Rectal smooth muscle tissue (tissue), 1 donor: ENCODE measurements at regions not wholly inside any gene's neighbourhood (a gene's known extent, or its start where the extent isn't known, plus 50 kb on each side); places are given as distances from the start of the nearest gene placed in this dataset.

ENCODE experiments used
- H3K27ac ChIP-seq: one replicate; pipeline ENCODE4 v1.7.0; 2013; ENCODE audit warnings: low read depth, low read length, inconsistent platforms
- H3K27me3 ChIP-seq: one replicate; pipeline ENCODE4 v1.7.0; 2013; ENCODE audit warnings: low read length; ENCODE audit not compliant: control insufficient read depth, insufficient read depth
- H3K36me3 ChIP-seq: one replicate; pipeline ENCODE4 v1.7.0; 2013; ENCODE audit warnings: low read length; ENCODE audit not compliant: control insufficient read depth, insufficient read depth
- H3K4me1 ChIP-seq: one replicate; pipeline ENCODE4 v1.7.0; 2013; ENCODE audit warnings: low read length; ENCODE audit not compliant: control insufficient read depth, insufficient read depth
- H3K4me3 ChIP-seq: one replicate; pipeline ENCODE4 v1.7.0; 2013; ENCODE audit warnings: low read length
- H3K9ac ChIP-seq: one replicate; pipeline ENCODE4 v1.7.0; 2013; ENCODE audit warnings: low read length

DNA sequence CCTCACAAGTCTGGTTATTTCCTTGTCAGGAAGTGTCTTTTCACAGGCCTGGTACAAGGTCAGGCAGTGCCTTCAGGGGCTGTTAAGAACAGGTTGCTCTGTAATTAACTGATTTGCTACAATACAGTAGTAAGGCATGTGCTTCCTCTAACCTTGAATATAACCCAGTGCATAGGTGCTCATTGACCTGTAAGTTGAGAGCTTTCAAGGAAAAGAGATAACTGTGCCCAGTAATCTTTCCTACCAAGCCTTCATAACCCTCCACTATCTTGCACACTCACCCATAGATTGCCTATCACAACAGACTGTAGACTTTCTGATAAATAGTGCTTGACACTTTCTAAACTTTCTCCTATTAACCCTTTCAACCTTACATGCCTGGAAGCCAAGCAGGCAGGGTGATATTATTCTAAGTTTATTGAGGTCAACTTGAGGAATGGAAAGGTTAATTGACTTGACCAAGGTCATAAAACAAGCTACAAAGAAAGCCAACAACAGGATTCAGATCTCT, 148.1 kb downstream of the PPARGC1A start:
- no peaks in the 10 kb centered on the region for H3K36me3 ChIP-seq
- no peak overlapping the region for H3K9ac ChIP-seq
- no peak overlapping the region for H3K27ac ChIP-seq
- no peak overlapping the region for H3K4me3 ChIP-seq
- H3K27me3 ChIP-seq, result no peaks in the 10 kb centered on the region
- no peaks in the 10 kb centered on the region for H3K4me1 ChIP-seq

DNA sequence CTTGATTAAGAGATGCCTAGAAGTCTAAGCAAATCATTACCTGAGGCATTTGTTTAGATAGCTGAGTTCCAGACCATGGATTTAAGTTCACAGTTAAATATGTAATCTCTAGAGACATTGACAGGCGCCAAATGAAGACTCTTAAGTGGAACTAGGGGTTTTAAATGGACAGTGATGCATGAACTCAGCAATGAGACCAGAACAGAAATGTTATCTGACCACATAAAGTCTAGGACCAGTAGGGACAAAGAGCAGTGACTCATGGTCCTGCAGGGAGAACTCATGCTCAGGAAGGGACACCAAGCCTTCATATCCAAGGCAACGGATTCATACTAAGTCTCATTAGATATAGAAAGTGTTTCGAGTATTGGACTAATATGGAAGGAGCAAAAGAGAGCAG, 152.3 kb downstream of the PPARGC1A start:
- Histone ChIP-seq H3K4me1 (no peaks in the 10 kb centered on the region), H3K9ac (no peak overlapping the region), H3K36me3 (no peaks in the 10 kb centered on the region), H3K27me3 (no peaks in the 10 kb centered on the region), H3K4me3 (no peak overlapping the region), H3K27ac (no peak overlapping the region)

DNA sequence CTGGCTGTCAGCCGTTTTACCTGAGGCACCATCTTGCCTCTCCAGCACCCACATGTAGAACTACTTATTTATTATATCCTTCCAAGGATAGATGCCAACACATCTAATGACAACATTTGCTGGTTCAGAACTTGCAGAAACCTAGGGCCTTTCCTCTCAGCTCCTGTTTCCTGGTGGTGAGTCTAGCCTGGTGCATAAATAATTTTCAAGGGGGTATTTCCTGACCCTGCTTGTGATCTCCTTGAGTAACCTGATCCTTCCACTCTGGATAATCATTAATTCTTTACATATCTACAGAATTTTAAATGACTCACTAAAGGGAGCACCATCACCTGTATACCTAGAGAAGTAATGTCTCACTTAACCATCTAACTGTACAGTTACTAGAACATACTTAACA, 153.4 kb downstream of the PPARGC1A start:
- Histone ChIP-seq H3K27ac (no peak overlapping the region), H3K36me3 (no peaks in the 10 kb centered on the region), H3K4me1 (no peaks in the 10 kb centered on the region), H3K9ac (no peak overlapping the region), H3K27me3 (no peaks in the 10 kb centered on the region), H3K4me3 (no peak overlapping the region)

DNA sequence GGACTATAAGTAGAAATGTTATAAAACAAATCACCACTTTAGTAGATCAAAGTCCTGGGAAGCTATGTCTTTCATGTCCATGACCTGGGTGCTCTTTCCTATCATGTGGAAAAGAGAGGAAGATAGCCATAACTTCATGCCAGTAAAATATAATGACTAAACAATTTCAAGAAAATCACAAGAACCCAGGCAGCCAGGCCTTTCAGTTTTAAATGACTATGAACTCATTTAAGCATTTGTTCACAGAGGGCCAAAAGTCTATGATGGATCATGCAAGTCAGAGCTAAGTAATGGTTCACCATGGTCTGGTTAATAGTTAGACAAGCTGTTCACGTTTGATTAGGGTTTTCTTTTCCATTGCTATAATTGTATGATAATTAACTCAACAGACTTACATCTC, 155.8 kb downstream of the PPARGC1A start:
- Histone ChIP-seq H3K4me1 (no peaks in the 10 kb centered on the region), H3K36me3 (no peaks in the 10 kb centered on the region), H3K9ac (no peak overlapping the region), H3K27me3 (no peaks in the 10 kb centered on the region), H3K4me3 (no peak overlapping the region), H3K27ac (no peak overlapping the region)

DNA sequence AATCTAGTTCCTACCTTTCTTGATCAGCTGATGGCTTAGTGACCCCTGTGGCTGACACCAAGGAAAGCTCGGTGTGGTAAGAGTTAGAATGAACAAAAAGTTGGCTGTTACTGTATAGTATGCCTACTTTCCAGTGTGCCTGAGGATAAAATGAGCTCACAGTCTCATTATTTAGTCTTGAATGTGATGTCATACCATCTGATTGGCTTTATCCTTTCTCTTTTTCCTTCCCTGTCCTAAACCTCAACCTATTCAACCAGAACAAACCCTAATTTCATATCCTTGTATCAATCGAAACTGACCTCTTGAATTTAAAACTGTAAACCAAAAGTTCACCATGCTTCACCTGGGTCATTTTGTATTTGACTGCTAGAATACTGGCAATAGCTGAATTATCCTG, 156.4 kb downstream of the PPARGC1A start:
- H3K27ac ChIP-seq, result no peak overlapping the region
- H3K27me3 ChIP-seq, result no peaks in the 10 kb centered on the region

DNA sequence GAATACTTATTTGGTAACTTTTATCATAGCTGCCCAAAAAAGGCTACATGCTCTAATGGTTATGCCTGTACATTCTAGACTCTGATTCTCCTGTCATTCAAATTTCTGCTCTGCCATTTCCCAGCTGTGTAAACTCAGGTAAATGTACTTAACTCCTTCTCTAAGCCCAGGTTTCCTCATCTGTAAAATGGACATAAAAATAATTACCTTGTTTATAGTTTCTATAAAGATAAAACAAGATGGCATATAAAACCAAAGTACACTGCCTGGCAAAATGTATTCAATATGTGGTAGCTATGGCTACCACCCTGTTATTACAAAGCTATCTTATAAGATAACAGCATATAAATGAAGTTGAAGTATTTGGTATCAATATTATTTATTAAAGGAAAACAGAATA, 158.8 kb downstream of the PPARGC1A start:
- Histone ChIP-seq H3K4me1 (no peaks in the 10 kb centered on the region), H3K4me3 (no peak overlapping the region), H3K27ac (no peak overlapping the region), H3K36me3 (no peaks in the 10 kb centered on the region), H3K27me3 (no peaks in the 10 kb centered on the region), H3K9ac (no peak overlapping the region)

More for the DNA sequence above, 156.4 kb downstream of the PPARGC1A start:
- Histone ChIP-seq H3K9ac (no peak overlapping the region), H3K36me3 (no peaks in the 10 kb centered on the region), H3K4me1 (no peaks in the 10 kb centered on the region), H3K4me3 (no peak overlapping the region)

DNA sequence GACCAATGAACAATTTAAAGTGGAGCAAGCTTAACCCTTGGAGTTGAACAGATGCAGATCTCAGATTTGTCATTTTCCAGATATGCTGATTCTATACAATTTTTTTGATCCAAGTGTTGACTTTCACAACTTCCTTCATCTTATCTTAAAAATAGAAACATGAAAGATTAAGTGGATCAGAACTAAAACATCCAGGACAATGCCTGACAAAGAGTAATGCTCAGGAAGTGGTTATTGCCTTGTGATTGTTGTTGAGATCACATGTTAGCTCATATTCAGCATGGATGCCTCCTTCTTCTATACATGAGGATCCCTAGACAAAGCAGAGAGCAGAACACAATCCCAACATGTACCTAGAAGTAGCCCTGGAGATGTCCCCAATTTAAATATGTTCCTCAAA, 160.9 kb downstream of the PPARGC1A start:
- Histone ChIP-seq H3K27me3 (no peaks in the 10 kb centered on the region), H3K9ac (no peak overlapping the region), H3K36me3 (no peaks in the 10 kb centered on the region), H3K4me3 (no peak overlapping the region), H3K4me1 (no peaks in the 10 kb centered on the region), H3K27ac (no peak overlapping the region)

DNA sequence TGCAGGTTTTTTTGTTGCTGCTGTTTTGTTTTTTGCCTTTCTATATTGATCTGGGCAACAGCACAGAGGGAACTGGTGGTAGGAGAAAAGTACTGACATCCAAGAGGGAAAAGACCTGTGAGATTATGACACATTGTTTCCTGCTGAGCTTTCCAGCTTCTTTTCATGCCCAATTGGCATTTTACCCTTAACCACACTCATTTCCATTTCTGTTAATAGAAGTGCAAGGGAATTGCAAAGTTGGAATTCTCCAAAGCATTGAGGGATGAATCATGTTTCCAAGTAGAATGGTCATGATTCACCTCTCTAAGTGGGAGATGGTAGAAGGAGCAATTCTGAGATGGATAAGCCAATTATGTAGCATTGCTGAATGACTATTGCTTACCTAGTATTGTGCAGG, 161.5 kb downstream of the PPARGC1A start:
- Histone ChIP-seq H3K9ac (no peak overlapping the region), H3K4me1 (no peaks in the 10 kb centered on the region), H3K27me3 (no peaks in the 10 kb centered on the region), H3K4me3 (no peak overlapping the region), H3K36me3 (no peaks in the 10 kb centered on the region), H3K27ac (no peak overlapping the region)

DNA sequence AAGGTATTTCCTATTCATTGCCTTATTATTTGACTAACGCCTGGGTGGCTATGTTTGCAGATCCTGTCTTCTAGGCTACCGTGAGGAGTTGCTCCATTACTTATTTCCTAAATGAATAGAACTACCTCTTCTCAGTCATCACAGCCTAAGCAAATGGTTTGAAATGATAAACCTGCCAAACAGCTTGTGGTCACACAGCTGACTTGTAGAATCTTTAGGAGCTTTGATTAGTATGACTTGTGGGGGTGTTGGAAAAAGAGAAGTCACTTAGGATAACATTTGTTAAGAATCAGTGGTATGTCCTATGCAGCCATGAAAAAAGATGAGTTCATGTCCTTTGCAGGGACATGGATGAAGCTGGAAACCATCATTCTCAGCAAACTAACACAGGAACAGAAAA, 169.3 kb downstream of the PPARGC1A start:
- H3K9ac ChIP-seq, result no peak overlapping the region
- no peaks in the 10 kb centered on the region for H3K27me3 ChIP-seq
- no peak overlapping the region for H3K27ac ChIP-seq
- no peak overlapping the region for H3K4me3 ChIP-seq
- no peaks in the 10 kb centered on the region for H3K4me1 ChIP-seq
- H3K36me3 ChIP-seq, result no peaks in the 10 kb centered on the region

DNA sequence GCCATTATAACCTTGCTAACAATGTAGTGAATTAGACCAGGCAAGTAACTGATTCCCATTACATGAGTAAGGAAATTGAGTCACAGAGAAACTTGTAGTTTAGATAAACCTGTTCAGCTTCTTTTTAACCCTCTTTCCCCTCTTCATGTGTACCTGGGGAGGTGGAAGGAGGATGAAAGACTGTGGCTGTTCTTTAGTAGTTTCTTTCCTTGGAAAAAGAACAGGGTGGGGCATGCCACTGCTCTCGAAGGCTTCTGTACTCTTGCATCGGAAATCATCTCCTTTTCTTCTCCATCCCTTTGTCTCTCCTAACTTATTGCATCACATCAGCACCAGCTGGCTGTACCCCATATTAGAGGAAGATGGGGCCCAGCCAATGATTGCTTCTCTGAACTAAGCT, 171.4 kb downstream of the PPARGC1A start:
- Histone ChIP-seq H3K4me1 (no peaks in the 10 kb centered on the region), H3K36me3 (no peaks in the 10 kb centered on the region), H3K27ac (no peak overlapping the region), H3K9ac (no peak overlapping the region), H3K4me3 (peak overlapping the region; percentile 36), H3K27me3 (no peaks in the 10 kb centered on the region)

DNA sequence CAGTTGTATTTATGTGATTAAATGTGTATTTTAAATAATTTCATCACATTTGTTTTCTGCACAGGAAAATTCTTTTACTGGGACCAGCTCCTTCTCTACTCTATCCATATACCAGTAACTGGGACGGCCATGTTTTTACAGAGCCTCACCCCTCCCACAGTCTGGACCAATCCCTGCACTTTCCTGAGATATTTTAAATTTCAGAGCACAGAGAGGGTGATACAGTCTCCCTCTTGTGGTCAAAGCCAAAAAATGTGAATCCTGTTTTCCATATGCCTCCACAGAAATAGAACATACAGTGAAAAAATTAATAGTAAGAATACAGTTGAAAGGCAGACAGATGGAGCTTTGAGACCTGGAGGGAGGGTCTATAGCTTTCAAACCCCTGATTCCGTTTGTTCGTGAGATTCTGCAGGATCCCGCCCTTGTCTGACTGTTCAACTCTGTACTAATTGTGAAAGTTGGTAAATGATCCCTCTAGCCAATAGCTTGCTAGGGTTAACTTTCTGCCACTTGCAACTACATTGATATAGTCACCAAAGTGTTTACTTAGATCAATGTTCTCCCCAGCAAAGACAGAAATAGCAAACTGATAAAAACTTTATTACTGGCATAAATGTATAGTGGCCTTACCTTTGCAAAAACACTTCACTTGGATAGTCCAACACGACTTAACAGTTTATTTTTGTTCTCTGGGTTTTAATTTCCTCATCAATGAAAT, 172.2 kb downstream of the PPARGC1A start:
- no peak overlapping the region for H3K27ac ChIP-seq
- no peak overlapping the region for H3K4me3 ChIP-seq
- no peak overlapping the region for H3K9ac ChIP-seq
- H3K27me3 ChIP-seq, result no peaks in the 10 kb centered on the region
- no peaks in the 10 kb centered on the region for H3K4me1 ChIP-seq
- no peaks in the 10 kb centered on the region for H3K36me3 ChIP-seq

DNA sequence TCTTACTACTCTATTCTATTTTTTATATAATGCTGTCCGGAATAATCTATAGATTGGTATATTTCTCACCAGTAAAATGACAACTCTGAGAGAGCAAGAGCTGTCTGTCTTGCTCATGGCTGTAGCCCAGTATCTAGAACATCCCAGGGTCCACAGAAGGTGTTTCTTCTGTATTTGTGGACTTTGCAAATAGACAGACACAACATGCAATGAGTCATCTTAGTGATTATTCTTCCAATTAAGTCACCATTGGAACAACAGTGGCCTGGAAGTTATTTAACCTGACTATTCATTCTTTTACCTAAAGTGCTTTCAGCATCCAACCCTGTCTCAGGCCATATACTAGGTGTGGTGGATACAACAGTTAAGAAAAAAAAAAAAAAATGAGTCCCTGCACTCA, 179.5 kb downstream of the PPARGC1A start:
- Histone ChIP-seq H3K4me3 (no peak overlapping the region), H3K27me3 (no peaks in the 10 kb centered on the region), H3K27ac (no peak overlapping the region), H3K9ac (no peak overlapping the region), H3K4me1 (no peaks in the 10 kb centered on the region), H3K36me3 (no peaks in the 10 kb centered on the region)

DNA sequence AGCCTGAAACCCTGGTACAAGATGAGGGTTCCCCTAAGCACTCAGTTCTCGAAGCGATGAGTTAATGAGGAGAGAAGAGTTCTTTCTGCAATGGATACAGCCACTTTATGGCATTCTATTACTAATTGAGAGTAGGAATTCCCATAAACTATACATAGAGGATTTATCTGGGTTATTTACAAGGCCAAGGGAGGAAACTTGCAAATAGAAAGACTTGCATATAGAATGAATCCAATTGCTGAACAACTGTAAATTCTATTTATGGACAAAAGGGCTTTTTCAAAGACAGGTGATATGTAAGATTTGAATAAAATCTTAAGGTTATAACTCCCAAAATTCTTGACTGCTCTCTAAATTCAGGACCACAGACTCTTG, 182.2 kb downstream of the PPARGC1A start:
- H3K9ac ChIP-seq, result no peak overlapping the region
- H3K27ac ChIP-seq, result no peak overlapping the region
- no peaks in the 10 kb centered on the region for H3K27me3 ChIP-seq
- no peak overlapping the region for H3K4me3 ChIP-seq
- H3K36me3 ChIP-seq, result no peaks in the 10 kb centered on the region
- H3K4me1 ChIP-seq, result no peaks in the 10 kb centered on the region
